ENCODE measurements at regions not wholly inside any gene's neighbourhood (a gene's known extent, or its start where the extent isn't known, plus 50 kb on each side); places are given as distances from the start of the nearest gene placed in this dataset.

DNA sequence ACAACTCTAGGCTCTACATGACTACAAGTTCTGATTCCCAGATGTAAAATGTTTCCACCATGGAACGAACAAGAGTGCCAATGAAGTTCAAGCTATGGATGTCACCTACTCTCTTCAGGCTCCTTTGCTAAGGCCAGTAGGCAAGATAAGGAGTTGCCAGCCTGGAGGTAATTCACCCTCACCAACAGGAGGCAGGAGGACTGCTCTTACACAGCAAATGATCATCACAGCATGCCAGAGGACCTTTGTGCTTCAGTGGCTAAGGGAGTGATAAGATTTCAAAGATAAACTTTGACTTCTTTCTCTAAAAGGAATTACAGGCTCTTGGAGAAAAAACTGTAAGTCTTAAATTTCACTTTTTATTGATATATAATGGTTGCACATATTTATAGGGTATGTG, 54.1 kb upstream of the SLC36A4 start:
- H3K36me3 ChIP-seq (ENCODE audit: control insufficient read depth, insufficient read depth, low read length) = no peaks in the 10 kb centered on the region
- H3K9ac ChIP-seq (ENCODE audit: extremely low read depth, low read length, poor library complexity, severe bottlenecking) = no peak overlapping the region
- WGBS, 2 experiments (ENCODE audit: insufficient coverage in 1 of 2, insufficient read length in 1 of 2) = 87 to 100% methylated on average over 1 of the region's 1 CpG
- H3K4me3 Mint-ChIP-seq = no peak overlapping the region
- H3K4me1 ChIP-seq (ENCODE audit: control insufficient read depth, insufficient read depth, low read length) = no peaks in the 10 kb centered on the region
- no peak for DNase-seq
- no peak overlapping the region for H3K27ac ChIP-seq (ENCODE audit: low read depth, low read length)
- peaks cover 4% of the 10 kb centered on the region for H3K27me3 Mint-ChIP-seq (ENCODE audit: insufficient read depth)
- peaks cover 14% of the 10 kb centered on the region for H3K4me1 Mint-ChIP-seq
- H3K36me3 Mint-ChIP-seq (ENCODE audit: low read depth) = no peaks in the 10 kb centered on the region
- no peaks in the 10 kb centered on the region for H3K27me3 ChIP-seq (ENCODE audit: control insufficient read depth, insufficient read depth, low read length, poor library complexity, severe bottlenecking)
- no peaks in the 10 kb centered on the region for H3K9me3 ChIP-seq (ENCODE audit: control insufficient read depth, low read length)
- H3K9me3 Mint-ChIP-seq = peaks cover 5% of the 10 kb centered on the region
- TF ChIP-seq, protein P1, sequence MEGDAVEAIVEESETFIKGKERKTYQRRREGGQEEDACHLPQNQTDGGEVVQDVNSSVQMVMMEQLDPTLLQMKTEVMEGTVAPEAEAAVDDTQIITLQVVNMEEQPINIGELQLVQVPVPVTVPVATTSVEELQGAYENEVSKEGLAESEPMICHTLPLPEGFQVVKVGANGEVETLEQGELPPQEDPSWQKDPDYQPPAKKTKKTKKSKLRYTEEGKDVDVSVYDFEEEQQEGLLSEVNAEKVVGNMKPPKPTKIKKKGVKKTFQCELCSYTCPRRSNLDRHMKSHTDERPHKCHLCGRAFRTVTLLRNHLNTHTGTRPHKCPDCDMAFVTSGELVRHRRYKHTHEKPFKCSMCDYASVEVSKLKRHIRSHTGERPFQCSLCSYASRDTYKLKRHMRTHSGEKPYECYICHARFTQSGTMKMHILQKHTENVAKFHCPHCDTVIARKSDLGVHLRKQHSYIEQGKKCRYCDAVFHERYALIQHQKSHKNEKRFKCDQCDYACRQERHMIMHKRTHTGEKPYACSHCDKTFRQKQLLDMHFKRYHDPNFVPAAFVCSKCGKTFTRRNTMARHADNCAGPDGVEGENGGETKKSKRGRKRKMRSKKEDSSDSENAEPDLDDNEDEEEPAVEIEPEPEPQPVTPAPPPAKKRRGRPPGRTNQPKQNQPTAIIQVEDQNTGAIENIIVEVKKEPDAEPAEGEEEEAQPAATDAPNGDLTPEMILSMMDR (conservative IDR thresholded peaks at IDR 0.05) = peak; percentile 71
- no peak overlapping the region for H3K4me3 ChIP-seq (ENCODE audit: low read length)
- H3K27ac Mint-ChIP-seq = no peak overlapping the region

DNA sequence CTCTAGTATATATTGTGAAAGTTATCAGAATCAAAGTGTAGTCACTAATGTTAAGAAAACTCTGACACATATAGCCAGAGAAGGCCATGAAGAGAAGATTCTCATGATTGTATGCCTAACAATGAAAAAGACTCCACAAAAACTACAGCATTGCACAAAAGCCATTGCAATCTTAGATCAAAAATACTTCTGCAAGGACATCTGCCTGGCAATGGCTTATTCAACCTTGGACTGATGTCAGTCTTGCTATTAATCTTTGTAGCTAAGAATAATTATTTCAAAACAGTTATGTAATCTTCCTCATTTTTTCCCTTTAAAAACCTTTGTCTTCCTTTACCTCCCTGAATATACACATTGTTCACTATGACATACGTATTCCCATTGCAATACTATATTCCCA, 55.3 kb upstream of the SLC36A4 start:
- H3K4me3 ChIP-seq (ENCODE audit: low read length) = no peak overlapping the region
- WGBS, 2 experiments (ENCODE audit: insufficient coverage in 1 of 2, insufficient read length in 1 of 2) = 100% methylated on average over 1 of the region's 1 CpG; no CpG with 5 or more reads in 1 of the 2 experiments
- peaks cover 4% of the 10 kb centered on the region for H3K27me3 Mint-ChIP-seq (ENCODE audit: insufficient read depth)
- H3K9me3 ChIP-seq (ENCODE audit: control insufficient read depth, low read length) = no peaks in the 10 kb centered on the region
- H3K9ac ChIP-seq (ENCODE audit: extremely low read depth, low read length, poor library complexity, severe bottlenecking) = no peak overlapping the region
- H3K27me3 ChIP-seq (ENCODE audit: control insufficient read depth, insufficient read depth, low read length, poor library complexity, severe bottlenecking) = no peaks in the 10 kb centered on the region
- H3K27ac ChIP-seq (ENCODE audit: low read depth, low read length) = no peak overlapping the region
- no peak for DNase-seq
- H3K36me3 Mint-ChIP-seq (ENCODE audit: low read depth) = no peaks in the 10 kb centered on the region
- TF ChIP-seq, protein P1 (conservative IDR thresholded peaks at IDR 0.05) = no peak
- peaks cover 5% of the 10 kb centered on the region for H3K9me3 Mint-ChIP-seq
- H3K4me1 Mint-ChIP-seq = peaks cover 14% of the 10 kb centered on the region
- no peaks in the 10 kb centered on the region for H3K4me1 ChIP-seq (ENCODE audit: control insufficient read depth, insufficient read depth, low read length)
- H3K36me3 ChIP-seq (ENCODE audit: control insufficient read depth, insufficient read depth, low read length) = no peaks in the 10 kb centered on the region
- H3K27ac Mint-ChIP-seq = no peak overlapping the region
- no peak overlapping the region for H3K4me3 Mint-ChIP-seq

DNA sequence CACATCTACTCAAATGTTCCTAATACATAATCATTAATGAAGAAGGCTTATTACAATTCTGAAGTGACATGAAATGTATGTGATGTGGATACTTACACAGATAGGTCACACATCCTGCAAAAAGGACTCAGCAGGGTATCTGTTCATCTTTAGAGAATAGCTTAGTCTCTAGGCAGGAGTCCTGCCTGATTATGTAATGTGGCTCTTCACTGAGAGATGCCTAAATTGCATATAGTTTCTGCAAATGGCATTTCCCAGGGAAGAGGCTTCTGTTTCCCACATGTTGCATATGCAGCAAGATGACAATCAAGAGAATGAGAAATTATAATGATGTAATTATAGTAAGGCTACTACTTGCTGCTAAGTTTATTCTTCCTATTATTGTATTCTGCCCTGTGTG, 58.8 kb upstream of the SLC36A4 start:
- H3K9me3 Mint-ChIP-seq = peaks cover 21% of the 10 kb centered on the region
- H3K27ac Mint-ChIP-seq = no peak overlapping the region
- H3K36me3 Mint-ChIP-seq (ENCODE audit: low read depth) = peaks cover 10% of the 10 kb centered on the region
- no peak overlapping the region for H3K4me3 Mint-ChIP-seq
- H3K4me1 Mint-ChIP-seq = peaks cover 2% of the 10 kb centered on the region
- no peak overlapping the region for H3K27ac ChIP-seq (ENCODE audit: low read depth, low read length)
- H3K4me3 ChIP-seq (ENCODE audit: low read length) = no peak overlapping the region
- TF ChIP-seq, protein P1 (conservative IDR thresholded peaks at IDR 0.05) = no peak
- no peaks in the 10 kb centered on the region for H3K27me3 ChIP-seq (ENCODE audit: control insufficient read depth, insufficient read depth, low read length, poor library complexity, severe bottlenecking)
- peaks cover 7% of the 10 kb centered on the region for H3K27me3 Mint-ChIP-seq (ENCODE audit: insufficient read depth)
- H3K4me1 ChIP-seq (ENCODE audit: control insufficient read depth, insufficient read depth, low read length) = no peaks in the 10 kb centered on the region
- no peaks in the 10 kb centered on the region for H3K36me3 ChIP-seq (ENCODE audit: control insufficient read depth, insufficient read depth, low read length)
- H3K9ac ChIP-seq (ENCODE audit: extremely low read depth, low read length, poor library complexity, severe bottlenecking) = no peak overlapping the region
- H3K9me3 ChIP-seq (ENCODE audit: control insufficient read depth, low read length) = peaks cover 13% of the 10 kb centered on the region
- no peak for DNase-seq
